Stimulated activated CD4-positive, alpha-beta T cell treated with anti-CD3 and anti-CD28 coated beads, Interleukin-1b, Interleukin-23, amount 100 ng/mL, for 48 hours (primary cell): ENCODE measurements at regions not wholly inside any gene's neighbourhood (a gene's known extent, or its start where the extent isn't known, plus 50 kb on each side); places are given as distances from the start of the nearest gene placed in this dataset.

Experiments used
- DNase-seq: peaks from one replicate; pipeline ENCODE4 v3.0.0-alpha.2; 2020

GRCh38 chr7:128168667-128169210 is 72.3 kb upstream of the LEP start:
- no peak for DNase-seq

GRCh38 chr7:128170461-128170860 is 70.6 kb upstream of the LEP start:
- no peak for DNase-seq

DNA sequence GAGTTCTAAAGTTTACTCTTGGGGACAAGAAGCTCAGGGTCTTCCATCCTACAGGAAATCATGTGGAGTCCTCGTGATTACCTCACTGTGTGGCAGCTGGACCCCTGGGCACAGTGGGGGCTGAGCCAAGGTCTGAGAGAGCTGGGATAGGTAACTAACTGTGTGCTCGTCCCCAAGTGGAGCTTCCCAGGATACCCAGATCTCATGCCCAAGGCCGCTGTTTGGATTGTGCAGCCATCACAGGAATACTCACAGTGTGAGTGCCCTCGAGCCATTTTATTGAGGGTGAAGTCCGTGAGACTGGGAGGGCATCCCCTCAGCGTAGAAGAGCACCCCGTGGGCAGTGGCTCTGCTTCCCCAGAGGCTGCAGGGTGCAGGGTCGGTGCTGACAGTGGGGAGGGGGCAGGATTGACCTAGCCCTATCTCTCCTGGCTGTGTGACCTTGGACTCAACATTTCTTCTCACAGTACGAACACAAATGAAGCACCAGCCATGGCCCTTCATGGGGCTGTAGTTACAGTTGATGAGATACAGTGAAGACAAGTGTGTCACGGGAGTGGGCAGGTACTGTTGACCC is 69.6 kb upstream of the LEP start:
- no peak for DNase-seq

- no peak for DNase-seq
These were observed 68.9 kb upstream of the LEP start for GRCh38 chr7:128172151-128172550.

DNA sequence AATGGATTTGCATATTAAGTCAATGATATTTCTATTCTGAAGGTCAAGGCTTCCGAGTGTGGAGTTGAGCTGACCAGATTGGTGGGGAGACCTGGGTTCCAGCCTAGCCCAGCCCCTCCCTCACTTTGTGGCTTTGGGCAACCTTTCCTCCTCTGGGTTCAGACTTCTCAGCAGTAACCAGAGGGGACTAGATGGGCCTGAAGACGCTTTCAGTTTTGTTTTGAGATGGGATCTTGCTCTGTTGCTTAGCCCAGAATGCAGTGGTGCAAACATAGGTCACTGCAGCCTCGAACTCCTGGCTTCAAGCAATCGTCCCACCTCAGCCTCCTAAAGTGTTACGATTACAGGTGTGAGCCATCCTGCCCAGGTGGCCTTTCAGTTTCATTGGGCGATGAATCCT is 68.1 kb upstream of the LEP start:
- DNase-seq = no peak

GRCh38 chr7:128174386-128174785 is 66.7 kb upstream of the LEP start:
- DNase-seq = no peak

DNA sequence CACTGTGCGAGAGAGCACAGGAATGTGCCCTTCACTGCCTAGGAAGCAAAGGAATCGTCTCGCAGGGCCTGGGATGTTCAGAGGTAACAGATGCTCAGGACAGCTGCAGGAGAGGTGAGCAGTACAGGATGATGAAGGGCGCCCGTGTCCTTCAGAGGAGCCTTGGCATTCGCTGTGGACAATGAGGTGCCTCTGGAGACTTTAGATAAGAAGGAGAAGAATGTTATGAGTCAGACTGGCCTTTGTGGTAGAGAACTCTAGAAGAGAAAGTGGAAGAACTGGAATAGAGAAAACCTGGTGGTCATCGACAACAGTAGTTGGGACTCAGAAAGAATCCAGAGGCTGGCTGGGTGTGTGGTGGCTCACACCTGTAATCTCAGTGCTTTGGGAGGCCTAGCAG is 64.4 kb upstream of the LEP start:
- DNase-seq = no peak

GRCh38 chr7:128177768-128178550 is 63.1 kb upstream of the LEP start:
- no peak for DNase-seq

DNA sequence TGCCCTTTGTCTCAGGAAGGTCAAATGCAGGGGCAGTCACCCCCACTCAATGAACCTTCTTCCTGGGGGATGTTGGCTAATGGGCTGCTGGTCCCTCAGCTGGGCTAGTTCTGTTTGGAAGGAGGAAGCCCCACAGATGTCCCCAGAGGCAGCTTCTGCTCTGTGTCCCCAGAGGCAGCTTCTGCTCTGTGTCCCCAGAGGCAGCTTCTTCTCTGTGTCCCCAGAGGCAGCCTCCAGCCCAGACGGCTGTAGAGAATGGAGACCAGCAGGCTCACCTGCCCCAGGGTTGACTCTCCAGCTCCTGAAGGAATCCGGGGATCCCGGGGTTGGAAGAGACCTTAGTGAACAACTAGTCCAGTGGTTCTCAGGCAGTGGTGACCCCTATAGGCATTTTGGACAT is 62.5 kb upstream of the LEP start:
- no peak for DNase-seq

GRCh38 chr7:128188396-128189230 is 52.5 kb upstream of the LEP start:
- no peak for DNase-seq

DNA sequence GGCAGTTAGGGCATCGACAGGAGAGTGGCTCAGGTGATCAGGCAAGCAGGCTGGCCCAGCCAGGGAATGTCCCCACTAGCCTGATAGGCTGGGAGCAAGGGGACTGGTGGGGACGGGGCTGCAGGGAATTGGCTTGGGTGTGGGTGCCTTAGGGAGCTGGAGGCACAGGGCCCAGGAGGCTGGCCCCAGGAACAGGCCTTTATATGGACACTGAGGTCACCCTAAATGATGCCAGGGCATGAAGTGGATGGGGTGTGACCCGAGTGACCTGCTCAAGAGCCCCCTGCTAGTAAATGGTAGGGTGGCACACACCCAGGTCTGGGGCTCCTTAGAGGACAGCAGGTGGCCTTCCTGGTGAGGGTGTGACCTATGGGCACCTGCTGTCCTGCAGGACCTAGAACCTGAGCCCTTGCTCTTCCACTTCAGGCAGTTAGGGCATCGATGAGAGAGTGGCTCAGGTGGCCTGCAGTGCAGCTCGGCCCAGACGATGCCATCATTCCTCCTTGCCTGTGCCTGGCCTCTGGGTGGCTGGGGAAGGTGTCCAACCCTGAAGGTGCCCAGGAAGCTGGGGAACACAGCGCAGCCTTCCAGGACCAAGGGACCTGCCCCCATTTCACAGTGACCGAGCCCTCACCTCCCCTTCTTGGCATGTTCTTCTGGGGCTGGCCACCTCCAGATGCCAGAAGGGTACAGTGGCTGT is 51.7 kb upstream of the LEP start:
- no peak for DNase-seq

DNA sequence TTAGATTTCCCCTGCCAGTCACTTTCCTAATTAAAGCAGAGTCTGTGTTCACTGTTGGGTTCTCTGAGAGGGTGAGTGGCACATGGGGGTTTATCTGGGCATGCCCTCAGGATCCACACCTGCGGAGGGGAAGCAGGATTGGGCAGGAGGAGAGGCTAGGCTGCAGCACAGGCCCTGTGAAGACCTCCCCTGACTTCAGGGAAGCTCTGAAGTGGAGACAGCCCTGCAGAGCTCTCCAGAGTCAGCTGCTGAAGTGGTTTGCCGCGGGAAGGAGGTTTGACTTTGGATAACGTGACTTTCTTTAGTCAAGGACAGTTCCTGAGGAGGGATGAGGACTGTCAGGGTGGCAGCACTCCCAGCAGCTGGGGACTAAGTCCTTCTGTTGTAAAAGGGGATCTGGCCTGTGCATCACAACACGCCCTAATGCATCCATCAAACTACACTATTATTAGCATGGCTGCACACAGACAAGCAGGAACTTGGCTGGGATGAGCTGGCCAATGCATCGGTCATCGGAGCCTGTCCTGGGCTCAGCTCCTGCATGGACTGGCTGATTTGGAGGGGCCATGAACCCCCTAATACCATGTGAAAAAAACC is 50.9 kb upstream of the LEP start:
- DNase-seq = no peak

DNA sequence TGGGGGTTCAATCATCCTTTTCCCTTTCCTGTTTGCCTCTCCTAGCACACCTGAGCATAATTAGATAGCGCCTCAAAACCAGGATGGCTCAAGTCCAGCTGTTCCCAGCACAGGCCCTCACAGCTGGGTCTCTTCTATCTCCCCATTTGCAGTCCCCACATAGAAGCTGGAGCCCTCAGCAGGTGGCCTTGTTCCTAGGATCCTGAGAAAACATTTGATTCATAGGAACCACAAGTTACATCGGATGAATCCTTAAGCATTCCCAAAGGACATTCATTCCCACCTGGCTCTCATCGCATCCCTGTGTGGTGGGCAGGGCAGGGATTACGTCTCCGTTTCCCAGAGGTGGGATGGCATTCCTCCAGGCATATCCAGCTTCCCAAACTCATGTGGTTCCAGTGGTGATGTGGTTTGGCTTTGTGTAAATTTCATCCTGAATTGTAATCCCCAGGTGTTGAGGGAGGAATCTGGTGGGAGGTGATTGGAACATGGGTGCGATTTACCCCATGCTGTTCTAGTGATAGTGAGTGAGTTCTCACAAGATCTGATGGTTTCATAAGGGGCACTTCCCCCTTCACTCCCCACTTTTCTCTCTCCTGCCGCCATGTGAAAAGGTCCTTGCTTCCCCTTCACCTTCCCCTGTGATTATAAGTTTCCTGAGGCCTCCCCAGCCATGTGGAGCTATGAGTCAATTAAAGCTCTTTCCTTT is 49.8 kb upstream of the LEP start:
- DNase-seq = no peak
